GM19238 (cell line): ENCODE measurements at regions not wholly inside any gene's neighbourhood (a gene's known extent, or its start where the extent isn't known, plus 50 kb on each side); places are given as distances from the start of the nearest gene placed in this dataset.

Experiments used
- DNase-seq: peaks from one replicate; pipeline ENCODE4 v3.0.0; 2011; ENCODE audit warnings: low spot score; ENCODE audit not compliant: insufficient read length

GRCh38 chrX:40184968-40185367, 87.2 kb upstream of the BCOR start:
- DNase-seq = no peak

- DNase-seq = no peak
Measured at GRCh38 chrX:40182615-40183014, 84.9 kb upstream of the BCOR start.

- no peak for DNase-seq
Measured at GRCh38 chrX:40182095-40182494, 84.3 kb upstream of the BCOR start.

- DNase-seq = no peak
Measured at GRCh38 chrX:40179283-40179682, 81.5 kb upstream of the BCOR start.

- no peak for DNase-seq
Measured at GRCh38 chrX:40177942-40178715, 80.4 kb upstream of the BCOR start.

GRCh38 chrX:40177489-40177888, 79.7 kb upstream of the BCOR start:
- DNase-seq = no peak

- DNase-seq = no peak
Measured at GRCh38 chrX:40177117-40177430, 79.3 kb upstream of the BCOR start.

- no peak for DNase-seq
Measured at GRCh38 chrX:40176351-40177116, 78.8 kb upstream of the BCOR start.

GRCh38 chrX:40175511-40176350, 78.0 kb upstream of the BCOR start:
- no peak for DNase-seq

GRCh38 chrX:40174854-40175510, 77.2 kb upstream of the BCOR start:
- DNase-seq = no peak

GRCh38 chrX:40174001-40174853, 76.5 kb upstream of the BCOR start:
- DNase-seq = no peak

GRCh38 chrX:40173143-40174000, 75.6 kb upstream of the BCOR start:
- no peak for DNase-seq

GRCh38 chrX:40172401-40173142, 74.8 kb upstream of the BCOR start:
- no peak for DNase-seq

GRCh38 chrX:40171513-40172400, 74.0 kb upstream of the BCOR start:
- DNase-seq = no peak

GRCh38 chrX:40170830-40171512, 73.2 kb upstream of the BCOR start:
- DNase-seq = no peak

- no peak for DNase-seq
Measured at GRCh38 chrX:40169193-40170101, 71.7 kb upstream of the BCOR start.
